ENCODE measurements at regions not wholly inside any gene's neighbourhood (a gene's known extent, or its start where the extent isn't known, plus 50 kb on each side); places are given as distances from the start of the nearest gene placed in this dataset.
"Not testable (repeated sequence)": the region's sequence is repeated elsewhere in the genome, so short reads cannot be mapped to it uniquely, and the experiment has no call there.

DNA sequence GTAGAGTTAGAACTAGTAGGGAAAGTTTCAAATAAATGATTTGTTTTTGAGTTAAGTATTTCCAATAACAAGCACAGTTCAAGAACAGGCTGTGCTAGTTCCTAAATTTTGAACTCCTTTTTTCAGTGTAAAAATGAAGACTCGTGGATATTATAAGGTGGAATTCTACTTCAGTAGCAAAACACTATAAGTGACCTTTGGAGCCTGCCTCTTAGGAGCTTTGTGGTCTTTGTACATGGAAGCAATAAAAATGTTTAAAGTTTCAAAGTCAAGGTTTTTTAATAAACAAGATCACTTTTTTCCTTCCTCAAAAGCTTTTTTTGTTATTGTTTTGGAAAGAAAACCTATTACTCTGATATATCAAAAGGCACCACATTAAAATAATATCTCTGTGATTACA, 292.4 kb upstream of the VWC2 start:
- no peak for DNase-seq (ENCODE audit: low spot score)

DNA sequence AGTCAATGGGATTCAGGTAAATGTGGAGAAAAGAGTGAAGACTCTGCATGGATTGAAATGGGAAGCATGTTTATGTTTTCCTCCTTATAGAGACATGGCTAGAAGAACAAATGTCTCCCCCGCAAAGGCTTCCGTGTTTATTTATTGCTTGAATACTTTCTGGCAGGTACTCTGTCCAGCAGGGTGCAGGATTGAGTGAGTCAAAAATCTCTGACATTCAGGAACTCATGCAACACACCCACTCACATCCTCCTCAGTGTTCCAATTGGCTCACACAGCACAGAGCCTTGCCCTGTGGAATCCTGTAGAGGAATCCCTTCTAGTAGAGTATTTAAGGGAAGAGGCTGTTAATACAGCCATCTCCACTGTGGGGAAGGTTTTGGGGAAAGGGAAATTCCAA, 290.3 kb upstream of the VWC2 start:
- no peak for DNase-seq (ENCODE audit: low spot score)

DNA sequence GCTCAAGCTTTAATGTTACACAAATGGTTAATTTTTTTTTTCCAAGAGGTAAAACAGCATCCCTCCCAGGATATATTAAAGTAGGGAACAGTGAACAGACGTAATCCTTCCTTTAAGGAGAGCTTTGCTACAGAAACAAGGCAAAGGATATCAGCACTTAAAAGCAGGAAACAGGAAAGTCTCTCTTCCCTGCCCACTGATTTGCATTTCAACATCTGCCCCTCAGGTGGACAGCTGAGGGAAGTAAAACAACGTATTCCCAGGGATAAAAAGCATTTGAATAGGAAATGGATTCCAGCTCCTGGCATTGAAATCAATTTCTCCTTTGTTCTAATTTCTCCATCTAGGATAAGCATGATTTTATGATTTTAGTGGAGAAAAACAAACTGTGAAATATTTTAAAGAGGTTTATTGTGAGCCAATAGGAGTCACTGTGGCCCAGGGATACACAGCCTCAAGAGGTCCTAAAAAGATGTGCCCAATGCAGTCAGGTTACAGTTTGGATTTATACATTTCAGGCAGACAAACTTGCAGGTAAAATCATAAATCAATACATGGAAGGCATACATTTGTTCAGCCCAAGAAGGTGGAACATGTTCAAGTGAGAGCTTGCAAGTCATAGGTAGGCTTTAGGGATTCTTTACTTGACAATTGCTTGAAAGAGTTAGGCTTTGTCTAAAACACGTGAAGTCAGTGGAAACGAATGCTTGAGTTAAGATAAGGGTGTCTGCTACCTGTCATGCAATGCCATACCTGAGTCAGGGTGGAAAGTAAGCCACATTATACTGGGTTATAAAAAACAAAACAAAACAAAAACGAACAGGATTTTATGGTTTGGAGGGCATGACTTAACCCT, 286.2 kb upstream of the VWC2 start:
- DNase-seq (ENCODE audit: low spot score) = no peak

DNA sequence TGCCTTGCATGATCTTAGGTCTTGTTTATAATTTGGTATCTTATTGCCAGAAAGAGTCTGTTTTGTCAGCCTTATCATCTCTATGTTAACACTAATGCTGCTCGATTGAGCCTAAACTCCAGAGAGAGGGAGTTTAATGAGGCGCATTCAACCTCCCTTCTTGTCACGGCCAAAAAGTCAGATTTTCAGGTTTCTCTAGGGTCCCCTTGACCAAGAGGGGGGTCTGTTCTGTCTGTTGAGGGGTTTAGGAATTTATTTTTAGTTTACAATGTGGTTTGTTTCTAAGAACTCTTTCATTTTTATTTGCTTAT, 285.7 kb upstream of the VWC2 start:
- DNase-seq (ENCODE audit: low spot score) = no peak

DNA sequence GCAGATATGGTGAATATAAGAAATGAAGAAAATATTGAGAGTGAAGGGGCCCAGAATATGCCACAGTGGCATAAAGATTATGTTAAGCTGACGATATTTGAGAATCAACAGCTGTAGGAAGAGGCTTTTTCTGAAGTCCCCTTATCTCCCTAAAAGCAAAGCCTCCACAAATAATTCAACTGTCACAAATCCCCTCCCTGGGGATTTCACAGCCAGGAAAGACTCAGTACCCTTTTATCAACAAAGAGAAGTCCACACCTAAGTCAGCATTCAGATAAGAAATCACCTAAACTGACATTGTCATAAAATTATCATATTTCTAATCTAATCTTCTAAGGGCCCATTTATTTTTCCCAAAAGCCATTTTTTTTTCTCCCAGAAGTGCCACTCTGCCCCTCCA, 284.9 kb upstream of the VWC2 start:
- no peak for DNase-seq (ENCODE audit: low spot score)

DNA sequence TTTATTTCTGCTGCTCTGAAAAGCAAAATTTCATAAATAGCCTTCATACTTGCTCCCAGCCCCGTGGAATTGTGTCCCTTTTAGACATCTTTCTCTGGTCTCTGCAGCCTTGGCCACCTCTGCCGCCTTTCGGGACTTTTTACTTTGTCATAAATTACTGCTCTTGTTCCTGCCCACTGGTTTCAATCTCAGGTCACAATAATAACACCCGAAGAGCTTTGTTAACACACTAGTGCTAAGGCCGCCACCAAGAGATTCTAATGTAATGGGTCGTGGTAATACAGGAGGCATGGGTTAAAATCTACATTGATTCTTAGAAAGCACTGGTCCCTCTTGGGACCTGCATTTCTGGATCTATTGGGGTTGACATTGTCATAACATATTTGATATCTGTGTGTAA, 276.0 kb upstream of the VWC2 start:
- DNase-seq (ENCODE audit: low spot score) = no peak

DNA sequence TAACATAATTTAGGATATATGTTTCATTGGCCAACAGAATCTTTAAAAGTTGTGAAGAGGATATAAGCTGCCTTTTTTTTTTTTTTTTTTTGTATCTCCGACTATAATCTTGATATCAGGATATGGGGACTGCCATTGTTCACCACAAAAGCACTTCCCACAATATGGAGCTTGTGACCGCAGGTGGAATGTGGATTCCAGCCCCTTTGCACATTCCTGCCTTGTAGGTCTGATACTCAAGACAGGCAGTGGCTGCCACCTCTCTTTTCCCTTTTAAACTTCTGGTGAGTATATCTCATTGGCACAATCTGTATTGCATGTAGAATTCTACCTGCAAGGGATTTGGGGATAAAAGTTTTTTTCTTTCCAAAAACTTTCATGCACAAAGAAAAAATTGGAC, 272.7 kb upstream of the VWC2 start:
- no peak for DNase-seq (ENCODE audit: low spot score)

DNA sequence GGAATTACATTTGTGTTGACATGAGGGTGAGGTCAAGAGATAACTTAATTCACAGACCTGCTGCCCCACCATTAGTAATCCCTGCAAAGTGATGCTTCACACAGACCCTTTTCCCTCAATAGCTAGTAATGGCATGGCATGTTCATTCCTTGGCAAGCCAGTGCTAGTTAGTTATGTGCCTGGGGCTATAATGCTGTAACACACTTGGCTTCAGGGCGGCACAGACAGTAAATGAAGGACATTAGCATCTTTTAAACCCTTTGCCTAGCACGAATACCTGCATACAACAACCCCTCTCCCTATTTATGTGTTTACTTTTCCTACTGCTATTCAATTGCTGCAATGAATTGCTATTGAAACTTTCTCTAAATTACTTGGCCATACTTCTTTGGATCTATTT, 266.2 kb upstream of the VWC2 start:
- DNase-seq (ENCODE audit: low spot score) = not testable (repeated sequence)

DNA sequence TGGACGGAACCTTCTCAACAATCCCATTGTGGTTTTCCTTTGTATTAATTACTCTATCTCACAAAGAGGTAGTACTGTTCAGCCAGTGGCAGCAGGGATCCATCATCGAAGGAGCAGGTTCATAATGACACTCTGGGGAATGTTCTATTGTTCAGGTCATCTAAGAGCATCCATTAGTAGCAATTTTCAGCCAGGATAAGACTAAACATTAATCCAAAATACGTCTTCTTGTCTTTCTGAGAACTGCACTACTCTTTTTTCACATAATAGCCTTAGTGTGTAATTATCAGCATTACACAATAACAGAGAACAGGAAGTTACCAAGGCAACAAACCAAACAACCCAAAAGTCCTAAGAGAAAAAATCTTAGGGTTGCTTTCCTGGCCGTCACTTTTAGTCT, 259.5 kb upstream of the VWC2 start:
- DNase-seq (ENCODE audit: low spot score) = no peak

DNA sequence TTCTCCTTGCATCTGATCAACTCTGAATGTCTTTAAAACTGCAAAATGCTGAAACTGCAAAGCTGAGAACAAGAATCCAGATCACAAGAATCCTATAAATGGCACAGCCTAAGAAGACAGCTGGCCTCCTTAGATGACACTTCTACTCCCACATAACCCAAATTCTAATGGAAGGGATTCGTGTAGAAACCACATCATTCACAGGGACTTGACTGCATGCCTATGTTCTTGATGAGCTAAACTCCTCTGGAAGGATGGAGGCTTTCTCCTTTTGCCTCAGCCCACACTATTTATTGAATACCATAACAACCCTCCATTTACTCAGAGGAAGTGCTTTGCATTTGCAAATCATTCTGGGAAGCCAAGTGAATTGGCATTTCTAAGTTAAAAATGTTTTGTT, 252.5 kb upstream of the VWC2 start:
- no peak for DNase-seq (ENCODE audit: low spot score)

DNA sequence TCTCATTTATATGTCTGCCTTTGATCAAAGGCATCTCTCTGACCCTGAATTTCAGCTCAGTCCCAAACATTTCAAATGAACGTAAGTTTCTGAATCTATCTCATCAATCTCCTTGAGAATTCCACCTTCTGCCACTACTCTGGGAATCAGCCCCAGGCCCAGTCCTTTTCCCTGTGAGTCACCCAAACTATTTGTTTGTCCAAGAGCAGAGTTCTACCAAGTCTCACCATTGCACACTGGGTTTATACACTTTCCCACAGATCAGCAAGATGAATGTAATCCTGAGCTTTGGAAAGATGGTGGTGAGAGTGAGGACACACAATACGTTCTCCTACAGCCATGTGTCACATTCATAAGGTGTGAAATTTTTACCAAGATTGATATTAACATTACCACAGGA, 251.3 kb upstream of the VWC2 start:
- DNase-seq (ENCODE audit: low spot score) = no peak

DNA sequence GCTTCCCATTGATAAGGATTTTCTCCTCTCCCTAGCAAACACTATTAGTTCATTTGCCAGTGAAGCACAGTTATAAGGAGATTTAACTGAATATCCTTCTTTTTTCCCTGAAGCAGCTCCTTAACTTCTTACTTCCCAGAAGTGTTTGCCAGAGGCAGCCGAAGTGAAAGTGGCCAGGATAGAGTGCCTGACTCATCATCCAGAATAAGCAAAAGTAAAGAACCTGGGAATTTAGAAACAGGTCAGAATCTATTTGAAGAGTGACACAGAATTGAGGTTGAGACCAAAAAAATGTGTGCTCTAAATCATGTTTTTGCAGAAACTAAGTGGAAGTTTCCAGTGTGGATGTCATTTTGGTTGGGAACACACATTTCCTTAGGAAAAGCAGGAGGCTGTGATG, 249.6 kb upstream of the VWC2 start:
- no peak for DNase-seq (ENCODE audit: low spot score)

DNA sequence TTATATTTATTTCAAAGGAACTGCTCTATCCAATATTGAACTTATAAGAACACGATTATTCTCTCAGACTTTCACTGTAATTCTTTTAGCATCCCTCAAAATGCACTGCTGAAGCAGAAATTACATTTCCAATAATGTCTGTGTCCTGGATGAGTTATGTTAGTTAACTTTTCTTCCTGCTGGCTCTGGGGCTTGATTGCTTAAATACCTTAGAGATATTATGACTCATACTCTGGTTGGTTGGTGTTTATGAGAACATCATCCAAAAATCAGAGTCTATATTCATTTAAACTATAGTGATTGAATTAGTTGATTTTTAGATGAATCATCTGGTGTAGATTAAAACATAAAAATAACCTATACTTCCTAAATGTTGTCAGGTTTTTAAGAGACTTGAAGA, 246.3 kb upstream of the VWC2 start:
- DNase-seq (ENCODE audit: low spot score) = no peak

DNA sequence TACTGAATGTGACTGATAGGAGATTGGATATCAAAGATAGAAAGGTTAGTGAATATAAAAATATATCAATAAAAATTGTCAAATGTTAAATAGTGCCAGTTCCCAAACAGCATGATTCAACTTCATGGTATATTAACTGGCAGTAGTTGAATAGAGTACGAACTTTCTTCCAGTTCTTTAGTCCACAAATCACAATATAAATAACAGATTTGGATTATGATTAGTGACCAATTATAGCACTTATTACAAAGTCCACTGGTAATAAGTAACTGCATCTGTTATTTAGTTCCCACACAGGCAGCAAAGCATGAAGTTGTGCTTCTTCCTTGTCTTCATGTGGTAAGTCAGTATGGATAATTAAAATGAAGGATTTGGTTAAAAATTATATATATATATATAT, 243.0 kb upstream of the VWC2 start:
- no peak for DNase-seq (ENCODE audit: low spot score)

DNA sequence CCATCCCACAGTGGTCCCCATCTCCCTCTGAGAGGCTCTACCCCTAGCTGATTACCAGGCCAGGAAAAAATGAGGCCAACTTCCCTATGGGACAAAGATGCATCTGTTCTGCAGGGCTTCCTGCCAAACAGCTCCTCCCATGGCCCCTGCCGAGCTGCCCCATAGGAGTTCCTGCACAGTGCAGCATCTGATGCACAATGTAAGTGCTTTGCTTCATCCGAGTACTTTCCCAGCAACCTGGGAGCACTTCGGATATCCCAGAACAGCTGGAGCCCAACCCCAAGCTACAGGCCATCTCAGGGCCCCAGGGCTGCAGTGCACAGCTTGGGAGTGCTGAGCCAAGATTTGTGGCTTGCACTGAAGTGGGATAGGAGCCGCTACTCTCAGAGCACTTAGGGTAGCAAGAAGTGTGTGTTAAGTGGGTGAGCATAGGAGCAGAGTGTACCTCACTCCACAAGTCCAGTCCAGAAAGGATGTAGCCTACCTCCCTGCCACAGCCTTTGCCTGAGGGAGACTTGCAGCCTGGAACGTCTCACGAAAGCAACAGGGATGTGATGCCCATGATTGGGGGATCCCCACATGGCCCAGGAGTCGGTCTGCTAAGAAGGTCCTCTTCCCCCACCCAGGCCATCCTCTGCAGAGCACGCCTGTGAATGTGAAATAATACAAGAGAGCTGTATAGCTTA, 209.6 kb upstream of the VWC2 start:
- DNase-seq (ENCODE audit: low spot score) = no peak

DNA sequence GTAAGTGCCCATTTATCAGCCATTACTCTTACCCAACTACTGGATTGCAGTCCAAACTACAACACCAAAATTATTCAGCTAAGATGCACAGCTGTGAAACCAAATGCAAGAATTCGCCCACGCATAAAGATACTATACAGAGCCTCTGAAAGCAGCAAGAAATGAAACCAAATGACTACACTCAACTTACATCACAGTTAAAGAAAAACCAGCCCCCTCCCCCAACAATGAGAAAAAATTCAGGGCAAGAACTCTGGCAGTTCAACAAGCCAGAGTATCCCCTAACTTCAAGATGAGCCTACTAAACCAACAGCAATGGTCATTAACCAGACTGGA, 209.1 kb upstream of the VWC2 start:
- DNase-seq (ENCODE audit: low spot score) = no peak

DNA sequence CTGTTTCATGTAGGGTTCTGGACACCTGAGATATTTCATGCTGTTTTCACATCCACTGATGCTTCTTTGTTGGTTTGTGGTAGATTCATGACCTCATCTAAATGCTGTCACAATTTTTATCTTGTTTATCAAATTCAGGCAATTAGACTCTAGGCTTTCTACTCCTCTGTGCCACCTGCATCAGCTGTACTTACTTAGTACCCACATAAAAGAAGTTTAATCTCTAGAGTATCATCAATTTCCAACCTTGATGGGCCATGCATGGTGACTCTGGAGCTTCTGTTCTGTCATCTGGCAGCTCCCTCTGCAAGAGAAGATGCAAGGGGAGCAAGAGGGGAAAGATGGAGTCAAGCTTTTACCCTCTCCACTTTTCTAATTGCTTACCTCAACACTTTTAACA, 195.9 kb upstream of the VWC2 start:
- DNase-seq (ENCODE audit: low spot score) = no peak

DNA sequence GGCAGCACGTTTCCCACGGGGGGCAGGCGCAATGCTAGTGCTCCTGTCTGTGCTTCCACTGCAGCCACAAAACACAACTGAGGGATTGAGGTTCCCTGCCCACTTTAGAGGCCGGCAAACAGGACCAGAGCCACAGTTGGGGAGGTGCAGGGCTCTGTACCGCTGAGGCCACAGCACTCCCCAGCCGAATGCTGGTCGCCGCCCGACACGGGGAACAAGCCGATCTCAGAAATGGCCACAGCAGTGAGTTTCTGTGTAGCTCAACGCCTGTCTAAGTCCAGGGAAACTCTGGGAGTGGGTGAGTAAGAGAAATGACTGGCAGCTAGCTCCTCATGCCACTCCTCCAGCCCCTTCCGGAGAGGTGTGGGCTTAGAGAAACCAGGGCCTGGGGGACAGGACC, 194.0 kb upstream of the VWC2 start:
- no peak for DNase-seq (ENCODE audit: low spot score)

DNA sequence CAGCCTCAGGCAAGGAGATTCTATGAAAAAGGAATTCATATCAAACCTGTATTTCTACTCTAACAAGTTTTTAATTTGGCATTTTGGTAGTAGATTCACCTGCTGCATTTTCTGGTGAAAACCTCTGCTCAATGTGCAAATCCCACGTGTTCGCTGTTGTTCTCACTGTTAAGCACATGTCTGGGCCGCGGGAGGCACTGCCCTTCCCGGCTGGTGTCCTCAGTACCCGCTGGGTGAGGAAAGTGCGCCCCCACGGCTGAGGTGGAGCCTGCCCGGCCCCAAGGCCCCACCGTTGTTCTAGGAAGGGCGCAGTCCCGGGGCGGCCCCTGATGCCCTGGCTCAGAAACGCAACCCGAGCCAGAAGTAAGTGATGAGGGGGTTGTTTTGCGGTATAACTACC, 193.4 kb upstream of the VWC2 start:
- no peak for DNase-seq (ENCODE audit: low spot score)

DNA sequence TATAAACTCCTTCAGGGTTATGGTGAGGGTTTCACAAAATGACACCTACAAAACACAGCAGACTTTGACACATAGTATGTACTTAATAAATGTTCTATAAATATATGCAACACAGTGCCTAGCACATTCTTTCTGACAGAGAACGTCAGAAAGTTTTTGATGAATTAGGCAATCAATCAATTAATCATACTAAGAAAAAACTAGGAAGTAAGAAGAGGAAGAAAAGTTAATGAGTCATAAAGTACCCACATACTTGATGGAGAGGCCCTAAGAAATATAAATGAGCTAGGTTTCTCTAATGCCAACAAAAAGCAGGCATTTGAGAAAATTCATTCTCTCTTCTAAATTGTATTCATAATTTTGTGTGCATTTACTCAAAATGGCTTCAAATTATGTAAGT, 192.7 kb upstream of the VWC2 start:
- DNase-seq (ENCODE audit: low spot score) = no peak

DNA sequence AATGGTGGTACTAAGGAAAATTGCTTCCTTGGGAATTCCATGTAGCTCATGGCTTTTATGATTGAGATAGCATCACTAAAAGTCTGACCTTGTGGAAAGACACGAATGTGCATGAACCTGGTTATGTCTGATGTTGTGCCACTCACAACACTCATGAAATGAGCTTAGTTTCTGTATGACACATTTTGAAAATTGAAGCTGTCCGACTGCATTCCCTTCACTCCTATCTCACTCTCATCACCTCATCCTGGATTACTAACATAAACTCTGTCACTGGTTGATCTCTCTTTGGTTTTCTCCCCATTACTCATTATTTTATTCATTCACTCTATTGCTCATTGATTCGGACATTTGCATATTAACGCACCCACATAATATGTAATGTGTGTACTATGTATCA, 190.0 kb upstream of the VWC2 start:
- DNase-seq (ENCODE audit: low spot score) = no peak

DNA sequence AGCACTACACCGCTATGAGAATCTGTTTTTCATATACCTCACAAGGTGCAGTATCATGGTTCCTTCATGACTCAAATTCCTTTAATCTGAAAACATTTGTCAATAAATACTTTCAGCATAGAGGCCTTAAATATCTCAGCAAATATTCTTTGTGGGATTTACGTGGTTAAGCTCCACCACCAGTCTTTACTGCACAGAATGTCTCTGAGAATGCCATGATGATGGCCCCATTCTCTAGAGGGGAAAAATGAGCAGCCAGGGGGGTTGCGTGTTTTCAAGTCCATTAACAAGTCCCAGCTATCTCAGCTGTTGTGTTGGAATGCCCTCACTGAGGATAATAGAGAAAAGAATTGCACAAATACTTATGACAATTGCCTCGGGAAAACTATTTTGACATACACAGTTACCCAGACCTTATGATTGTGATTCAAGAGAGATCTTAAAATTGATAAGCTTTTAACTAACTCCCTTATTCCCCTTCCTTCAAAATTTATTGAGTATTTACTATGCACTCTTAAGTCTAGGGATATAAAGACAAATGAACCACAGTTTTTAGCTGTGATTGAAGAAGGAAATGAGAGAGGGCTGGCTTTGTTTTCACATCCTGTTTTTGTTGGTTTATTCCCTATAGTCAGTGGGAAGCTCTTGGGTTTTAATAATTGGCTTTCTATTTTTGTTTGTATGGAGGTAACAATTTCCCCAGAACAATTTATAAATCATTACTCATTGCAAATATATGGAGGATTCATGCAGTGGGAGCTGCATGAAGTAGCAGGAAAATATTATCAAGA, 176.5 kb upstream of the VWC2 start:
- DNase-seq (ENCODE audit: low spot score) = no peak

DNA sequence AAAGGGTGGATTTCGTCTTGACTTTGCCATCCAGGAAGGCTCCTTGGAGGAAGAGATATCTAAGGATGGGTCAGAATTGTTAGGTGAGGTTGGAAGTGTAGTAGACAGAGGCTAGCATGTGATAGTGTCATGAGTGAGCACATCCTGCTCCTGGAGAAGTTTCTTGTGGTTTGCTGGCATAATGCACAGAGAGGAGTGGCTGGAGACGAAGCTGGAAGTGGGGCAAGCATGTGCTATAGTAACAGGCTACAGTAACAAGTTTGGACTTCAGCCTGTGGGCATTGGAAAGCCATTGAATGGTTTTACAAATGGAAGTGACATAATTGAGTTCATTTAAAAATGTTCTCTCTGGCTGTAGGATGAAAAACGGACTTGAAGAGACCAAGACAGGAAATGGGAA, 175.6 kb upstream of the VWC2 start:
- no peak for DNase-seq (ENCODE audit: low spot score)

Data from AG08395 (cell line).